Activated naive CD8-positive, alpha-beta T cell treated with anti-CD3 and anti-CD28 coated beads, Interleukin-2, amount 50 U/mL, for 24 hours (primary cell): ENCODE measurements at regions not wholly inside any gene's neighbourhood (a gene's known extent, or its start where the extent isn't known, plus 50 kb on each side); places are given as distances from the start of the nearest gene placed in this dataset.

Source experiments
- ATAC-seq: fragments of 150-1000 bp; cut with Tn5 transposase; one replicate; pipeline ENCODE4 v1.10.0; 2021
- DNase-seq: peaks from one replicate; pipeline ENCODE4 v3.0.0; 2021
- H3K27ac Mint-ChIP-seq: one replicate; pipeline ENCODE4 v1.8.0; 2021; ENCODE audit warnings: mild to moderate bottlenecking, mixed read lengths
- H3K27me3 Mint-ChIP-seq: one replicate; pipeline ENCODE4 v1.8.0; 2021; ENCODE audit warnings: mixed read lengths
- H3K36me3 Mint-ChIP-seq: one replicate; pipeline ENCODE4 v1.8.0; 2021; ENCODE audit warnings: low read depth, mixed read lengths
- H3K4me1 Mint-ChIP-seq: one replicate; pipeline ENCODE4 v1.8.0; 2021; ENCODE audit warnings: mixed read lengths
- H3K4me3 Mint-ChIP-seq: one replicate; pipeline ENCODE4 v1.8.0; 2021; ENCODE audit warnings: mild to moderate bottlenecking, moderate library complexity, mixed read lengths
- H3K9me3 Mint-ChIP-seq: one replicate; pipeline ENCODE4 v1.8.0; 2021; ENCODE audit warnings: mixed read lengths

GRCh38 chr20:60147004-60147403, 188.8 kb downstream of the CDH26 start:
- Mint-ChIP-seq H3K36me3 (no peaks in the 10 kb centered on the region), H3K27ac (no peak overlapping the region)

GRCh38 chr20:60148885-60149284, 190.7 kb downstream of the CDH26 start:
- no peak for ATAC-seq
- no peak overlapping the region for H3K4me3 Mint-ChIP-seq

More at GRCh38 chr20:60147004-60147403, 188.8 kb downstream of the CDH26 start:
- DNase-seq (no peak), ATAC-seq (no peak)
- Mint-ChIP-seq H3K4me1 (no peaks in the 10 kb centered on the region), H3K9me3 (no peaks in the 10 kb centered on the region), H3K4me3 (no peak overlapping the region), H3K27me3 (no peaks in the 10 kb centered on the region)

GRCh38 chr20:60152792-60153191, 194.6 kb downstream of the CDH26 start:
- Mint-ChIP-seq H3K36me3 (peaks cover 5% of the 10 kb centered on the region), H3K4me1 (no peaks in the 10 kb centered on the region), H3K27ac (no peak overlapping the region), H3K4me3 (no peak overlapping the region), H3K27me3 (peaks cover 5% of the 10 kb centered on the region), H3K9me3 (no peaks in the 10 kb centered on the region)
- DNase-seq = no peak
- ATAC-seq = no peak

More at GRCh38 chr20:60148885-60149284, 190.7 kb downstream of the CDH26 start:
- H3K27me3 Mint-ChIP-seq = no peaks in the 10 kb centered on the region
- no peak for DNase-seq
- H3K36me3 Mint-ChIP-seq = no peaks in the 10 kb centered on the region
- H3K27ac Mint-ChIP-seq = no peak overlapping the region
- H3K4me1 Mint-ChIP-seq = no peaks in the 10 kb centered on the region
- no peaks in the 10 kb centered on the region for H3K9me3 Mint-ChIP-seq

GRCh38 chr20:60160451-60161145, 202.4 kb downstream of the CDH26 start:
- DNase-seq (no peak), ATAC-seq (no peak)
- Mint-ChIP-seq H3K27me3 (peaks cover 12% of the 10 kb centered on the region), H3K36me3 (peaks cover 5% of the 10 kb centered on the region), H3K4me1 (no peaks in the 10 kb centered on the region), H3K27ac (no peak overlapping the region), H3K4me3 (no peak overlapping the region), H3K9me3 (peaks cover 5% of the 10 kb centered on the region)

GRCh38 chr20:60167812-60168211, 209.6 kb downstream of the CDH26 start:
- Mint-ChIP-seq H3K4me1 (no peaks in the 10 kb centered on the region), H3K27ac (no peak overlapping the region), H3K4me3 (no peak overlapping the region), H3K36me3 (no peaks in the 10 kb centered on the region), H3K9me3 (no peaks in the 10 kb centered on the region), H3K27me3 (peaks cover 2% of the 10 kb centered on the region)
- no peak for ATAC-seq
- DNase-seq = no peak

GRCh38 chr20:60168963-60169362, 210.7 kb downstream of the CDH26 start:
- no peaks in the 10 kb centered on the region for H3K4me1 Mint-ChIP-seq
- H3K4me3 Mint-ChIP-seq = no peak overlapping the region
- no peaks in the 10 kb centered on the region for H3K36me3 Mint-ChIP-seq

GRCh38 chr20:60170116-60170515, 211.9 kb downstream of the CDH26 start:
- no peaks in the 10 kb centered on the region for H3K4me1 Mint-ChIP-seq
- DNase-seq = no peak
- no peaks in the 10 kb centered on the region for H3K9me3 Mint-ChIP-seq
- no peak for ATAC-seq
- no peak overlapping the region for H3K27ac Mint-ChIP-seq
- H3K4me3 Mint-ChIP-seq = no peak overlapping the region
- H3K36me3 Mint-ChIP-seq = no peaks in the 10 kb centered on the region
- H3K27me3 Mint-ChIP-seq = peaks cover 2% of the 10 kb centered on the region

More at GRCh38 chr20:60168963-60169362, 210.7 kb downstream of the CDH26 start:
- peaks cover 2% of the 10 kb centered on the region for H3K27me3 Mint-ChIP-seq
- no peaks in the 10 kb centered on the region for H3K9me3 Mint-ChIP-seq
- H3K27ac Mint-ChIP-seq = no peak overlapping the region
- DNase-seq = no peak
- ATAC-seq = no peak

- Mint-ChIP-seq H3K4me1 (no peaks in the 10 kb centered on the region), H3K27ac (no peak overlapping the region), H3K36me3 (no peaks in the 10 kb centered on the region), H3K27me3 (peaks cover 2% of the 10 kb centered on the region), H3K9me3 (no peaks in the 10 kb centered on the region), H3K4me3 (no peak overlapping the region)
- ATAC-seq = no peak
- no peak for DNase-seq
These were observed 213.1 kb downstream of the CDH26 start for GRCh38 chr20:60171313-60171712.

GRCh38 chr20:60171738-60172137, 213.5 kb downstream of the CDH26 start:
- ATAC-seq (no peak), DNase-seq (no peak)
- no peak overlapping the region for H3K4me3 Mint-ChIP-seq
- H3K27me3 Mint-ChIP-seq = peaks cover 2% of the 10 kb centered on the region
- no peaks in the 10 kb centered on the region for H3K4me1 Mint-ChIP-seq
- H3K36me3 Mint-ChIP-seq = no peaks in the 10 kb centered on the region
- no peak overlapping the region for H3K27ac Mint-ChIP-seq
- H3K9me3 Mint-ChIP-seq = no peaks in the 10 kb centered on the region

- Mint-ChIP-seq H3K36me3 (no peaks in the 10 kb centered on the region), H3K4me3 (no peak overlapping the region), H3K27ac (no peak overlapping the region), H3K27me3 (peaks cover 2% of the 10 kb centered on the region), H3K4me1 (no peaks in the 10 kb centered on the region), H3K9me3 (no peaks in the 10 kb centered on the region)
- no peak for DNase-seq
- no peak for ATAC-seq
These were observed 214.2 kb downstream of the CDH26 start for GRCh38 chr20:60172346-60172984.

- DNase-seq = no peak
- Mint-ChIP-seq H3K36me3 (no peaks in the 10 kb centered on the region), H3K27me3 (peaks cover 5% of the 10 kb centered on the region), H3K4me3 (no peak overlapping the region), H3K9me3 (no peaks in the 10 kb centered on the region), H3K4me1 (no peaks in the 10 kb centered on the region), H3K27ac (no peak overlapping the region)
- no peak for ATAC-seq
These were observed 218.9 kb downstream of the CDH26 start for GRCh38 chr20:60177080-60177479.

- no peak for ATAC-seq
- no peaks in the 10 kb centered on the region for H3K36me3 Mint-ChIP-seq
These were observed 222.8 kb downstream of the CDH26 start for GRCh38 chr20:60180986-60181385.

GRCh38 chr20:60186412-60186811, 228.2 kb downstream of the CDH26 start:
- ATAC-seq (no peak), DNase-seq (no peak)
- Mint-ChIP-seq H3K36me3 (no peaks in the 10 kb centered on the region), H3K27me3 (peaks cover 2% of the 10 kb centered on the region), H3K4me3 (no peak overlapping the region), H3K9me3 (peaks cover 8% of the 10 kb centered on the region), H3K27ac (no peak overlapping the region), H3K4me1 (no peaks in the 10 kb centered on the region)

More at GRCh38 chr20:60180986-60181385, 222.8 kb downstream of the CDH26 start:
- no peak for DNase-seq
- Mint-ChIP-seq H3K27ac (no peak overlapping the region), H3K4me1 (no peaks in the 10 kb centered on the region), H3K4me3 (no peak overlapping the region), H3K27me3 (peaks cover 3% of the 10 kb centered on the region), H3K9me3 (peaks cover 8% of the 10 kb centered on the region)

GRCh38 chr20:60187683-60188082, 229.5 kb downstream of the CDH26 start:
- Mint-ChIP-seq H3K36me3 (no peaks in the 10 kb centered on the region), H3K27ac (no peak overlapping the region), H3K4me3 (no peak overlapping the region), H3K9me3 (peaks cover 8% of the 10 kb centered on the region), H3K4me1 (no peaks in the 10 kb centered on the region), H3K27me3 (peaks cover 3% of the 10 kb centered on the region)
- DNase-seq (no peak), ATAC-seq (no peak)

- Mint-ChIP-seq H3K36me3 (no peaks in the 10 kb centered on the region), H3K4me3 (no peak overlapping the region), H3K4me1 (no peaks in the 10 kb centered on the region), H3K27me3 (peaks cover 3% of the 10 kb centered on the region), H3K9me3 (no peaks in the 10 kb centered on the region), H3K27ac (no peak overlapping the region)
- DNase-seq = no peak
- ATAC-seq = no peak
These were observed 232.8 kb downstream of the CDH26 start for GRCh38 chr20:60191014-60191413.
